H9 (cell line): ENCODE measurements at regions not wholly inside any gene's neighbourhood (a gene's known extent, or its start where the extent isn't known, plus 50 kb on each side); places are given as distances from the start of the nearest gene placed in this dataset.

Experiments used
- DNase-seq: peaks from one replicate; pipeline ENCODE4 v3.0.0-alpha.2; 2017
- H2AFZ ChIP-seq: one replicate; pipeline ENCODE4 v1.6.1; 2013; ENCODE audit warnings: mild to moderate bottlenecking, low read length, control low read depth, moderate library complexity
- H2AK5ac ChIP-seq: 2 replicates; pipeline ENCODE4 v1.6.1; 2013; ENCODE audit warnings: low read length, control low read depth, mixed read lengths; ENCODE audit not compliant: insufficient read length
- H2BK120ac ChIP-seq: one replicate; pipeline ENCODE4 v1.6.1; 2013; ENCODE audit warnings: low read depth, mild to moderate bottlenecking, low read length, control low read depth, inconsistent platforms; ENCODE audit not compliant: poor library complexity, severe bottlenecking
- H2BK12ac ChIP-seq: 2 replicates; pipeline ENCODE4 v1.6.1; 2013; ENCODE audit warnings: low read length, control low read depth, mixed read lengths, low read depth; ENCODE audit not compliant: insufficient read length
- H2BK15ac ChIP-seq: 2 replicates; pipeline ENCODE4 v1.6.1; 2013; ENCODE audit warnings: low read depth, low read length, control low read depth
- H2BK20ac ChIP-seq: one replicate; pipeline ENCODE4 v1.6.1; 2013; ENCODE audit warnings: low read depth, mild to moderate bottlenecking, low read length, control low read depth, inconsistent platforms; ENCODE audit not compliant: poor library complexity, severe bottlenecking
- H2BK5ac ChIP-seq: 2 replicates; pipeline ENCODE4 v1.6.1; 2013; ENCODE audit warnings: low read length, control low read depth, mixed read lengths; ENCODE audit not compliant: insufficient read length
- H3K14ac ChIP-seq: 2 replicates; pipeline ENCODE4 v1.6.1; 2013; ENCODE audit warnings: low read length, control low read depth; ENCODE audit not compliant: insufficient read depth
- H3K18ac ChIP-seq: 2 replicates; pipeline ENCODE4 v1.6.1; 2013; ENCODE audit warnings: low read depth, mild to moderate bottlenecking, mixed read lengths, low read length, control low read depth; ENCODE audit not compliant: insufficient read length
- H3K23ac ChIP-seq: 2 replicates; pipeline ENCODE4 v1.6.1; 2013; ENCODE audit warnings: low read length, control low read depth, mixed read lengths, low read depth; ENCODE audit not compliant: insufficient read length
- H3K23me2 ChIP-seq: 2 replicates; pipeline ENCODE4 v1.6.1; 2013; ENCODE audit warnings: low read depth, mild to moderate bottlenecking, mixed read lengths, low read length, control low read depth; ENCODE audit not compliant: insufficient read length, poor library complexity, severe bottlenecking
- H3K27ac ChIP-seq: 2 replicates; pipeline ENCODE4 v1.5.1; 2013; ENCODE audit warnings: low read length, control low read depth, mixed read lengths, low read depth; ENCODE audit not compliant: insufficient read length
- H3K27me3 ChIP-seq: 2 replicates; pipeline ENCODE4 v1.6.1; 2013; ENCODE audit warnings: low read length, control low read depth, inconsistent platforms; ENCODE audit not compliant: insufficient read depth
- H3K4ac ChIP-seq: 2 replicates; pipeline ENCODE4 v1.6.1; 2013; ENCODE audit warnings: low read depth, mild to moderate bottlenecking, control low read depth, inconsistent platforms, low read length, moderate library complexity
- H3K4me1 ChIP-seq: 2 replicates; pipeline ENCODE4 v1.6.1; 2013; ENCODE audit warnings: low read length, control low read depth, inconsistent platforms; ENCODE audit not compliant: insufficient read depth
- H3K4me2 ChIP-seq: 2 replicates; pipeline ENCODE4 v1.6.1; 2013; ENCODE audit warnings: low read length, control low read depth, mixed read lengths; ENCODE audit not compliant: insufficient read length, insufficient read depth
- H3K56ac ChIP-seq: 2 replicates; pipeline ENCODE4 v1.6.1; 2013; ENCODE audit warnings: low read depth, mild to moderate bottlenecking, mixed read lengths, low read length, control low read depth; ENCODE audit not compliant: insufficient read length
- H3K79me1 ChIP-seq: 2 replicates; pipeline ENCODE4 v1.6.1; 2013; ENCODE audit warnings: low read depth, mild to moderate bottlenecking, moderate library complexity, low read length, control low read depth, inconsistent platforms; ENCODE audit not compliant: insufficient read depth, poor library complexity, severe bottlenecking
- H3K79me2 ChIP-seq: 2 replicates; pipeline ENCODE4 v1.6.1; 2013; ENCODE audit warnings: low read length, control low read depth, inconsistent platforms; ENCODE audit not compliant: insufficient read depth
- H3K9ac ChIP-seq: 2 replicates; pipeline ENCODE4 v1.6.1; 2013; ENCODE audit warnings: low read length, control low read depth, mixed read lengths; ENCODE audit not compliant: insufficient read length; ENCODE audit errors: extremely low read depth
- H3K9me3 ChIP-seq: one replicate; pipeline ENCODE4 v1.6.1; 2013; ENCODE audit warnings: low read depth, low read length, inconsistent platforms; ENCODE audit not compliant: control insufficient read depth
- H3T11ph ChIP-seq: one replicate; pipeline ENCODE4 v1.6.1; 2013; ENCODE audit warnings: mild to moderate bottlenecking, low read length, control low read depth, inconsistent platforms
- H4K20me1 ChIP-seq: one replicate; pipeline ENCODE4 v1.6.1; 2013; ENCODE audit not compliant: control insufficient read depth, insufficient read length, insufficient read depth
- H4K5ac ChIP-seq: 2 replicates; pipeline ENCODE4 v1.6.1; 2013; ENCODE audit warnings: low read depth, mild to moderate bottlenecking, mixed read lengths, low read length, control low read depth; ENCODE audit not compliant: insufficient read length
- H4K8ac ChIP-seq: replicated peaks from 2 replicates; pipeline ENCODE4 v1.6.1; 2013; ENCODE audit warnings: low read length, control low read depth, mixed read lengths, low read depth; ENCODE audit not compliant: insufficient read length
- H4K91ac ChIP-seq: 2 replicates; pipeline ENCODE4 v1.6.1; 2013; ENCODE audit warnings: low read depth, mild to moderate bottlenecking, moderate library complexity, mixed read lengths, low read length, control low read depth; ENCODE audit not compliant: insufficient read length
- H3K27ac Mint-ChIP-seq, 3 experiments: 2 replicates in 2 of 3; 3 replicates in 1 of 3; pipeline ENCODE4 v1.8.0; 2020 to 2021; ENCODE audit warnings: mixed read lengths in 3 of 3, mild to moderate bottlenecking in 1 of 3, moderate library complexity in 1 of 3
- H3K27me3 Mint-ChIP-seq: 2 replicates; pipeline ENCODE4 v1.8.0; 2021; ENCODE audit warnings: low read depth, mild to moderate bottlenecking, moderate library complexity, mixed read lengths
- H3K36me3 Mint-ChIP-seq, 3 experiments: 2 replicates in 2 of 3; 3 replicates in 1 of 3; pipeline ENCODE4 v1.8.0; 2020 to 2021; ENCODE audit warnings: low read depth in 3 of 3, mixed read lengths in 3 of 3; ENCODE audit not compliant: insufficient read depth in 1 of 3
- H3K4me1 Mint-ChIP-seq, 2 experiments: 2 replicates each; pipeline ENCODE4 v1.8.0; 2020; ENCODE audit warnings: mixed read lengths in 2 of 2
- H3K4me3 Mint-ChIP-seq, 2 experiments: 2 replicates in 1 of 2; 3 replicates in 1 of 2; pipeline ENCODE4 v1.8.0; 2020 to 2021; ENCODE audit warnings: mild to moderate bottlenecking in 2 of 2, mixed read lengths in 2 of 2, moderate library complexity in 1 of 2
- H3K9me3 Mint-ChIP-seq, 2 experiments: 2 replicates in 1 of 2; 3 replicates in 1 of 2; pipeline ENCODE4 v1.8.0; 2020; ENCODE audit warnings: mild to moderate bottlenecking in 2 of 2, mixed read lengths in 2 of 2, moderate library complexity in 1 of 2
- TF ChIP-seq, protein P1 (sequence below): fragments of 200-600 bp; sonication (generic); conservative IDR thresholded peaks from 3 replicates; pipeline ENCODE4 v1.8.0; 2021; ENCODE audit warnings: antibody characterized with exemption, mild to moderate bottlenecking

- H3K9me3 Mint-ChIP-seq, result peaks cover 7 to 10% of the 10 kb centered on the region in 2 experiments; a peak in 4 of 5 replicates
- no peak overlapping the region for H3K14ac ChIP-seq
- H3K79me1 ChIP-seq, result no peaks in the 10 kb centered on the region
- no peak overlapping the region for H3K4me2 ChIP-seq
- no peak overlapping the region for H4K91ac ChIP-seq
- H3K4me3 Mint-ChIP-seq, result no peak overlapping the region
- H3K23ac ChIP-seq, result no peak overlapping the region
- H3K27me3 ChIP-seq, result no peaks in the 10 kb centered on the region
- no peaks in the 10 kb centered on the region for H3K4me1 Mint-ChIP-seq
- no peak overlapping the region for H2AK5ac ChIP-seq
- H4K5ac ChIP-seq, result no peak overlapping the region
- H3K27me3 Mint-ChIP-seq, result no peaks in the 10 kb centered on the region
- no peak overlapping the region for H3T11ph ChIP-seq
- H2BK12ac ChIP-seq, result no peak overlapping the region
- H3K27ac ChIP-seq, result no peak overlapping the region
- no peak overlapping the region for H3K9ac ChIP-seq
- H2AFZ ChIP-seq, result no peak overlapping the region
- no peaks in the 10 kb centered on the region for H3K4me1 ChIP-seq
- H3K27ac Mint-ChIP-seq, result no peak overlapping the region
- H3K9me3 ChIP-seq, result no peaks in the 10 kb centered on the region
- H2BK20ac ChIP-seq, result no peak overlapping the region
- no peak overlapping the region for H4K8ac ChIP-seq
- no peak overlapping the region for H2BK5ac ChIP-seq
- H3K36me3 Mint-ChIP-seq, result peaks cover 0 to 4% (median 4%) of the 10 kb centered on the region in 3 experiments; a peak in 3 of 7 replicates
- H3K23me2 ChIP-seq, result no peaks in the 10 kb centered on the region
- TF ChIP-seq, protein P1, sequence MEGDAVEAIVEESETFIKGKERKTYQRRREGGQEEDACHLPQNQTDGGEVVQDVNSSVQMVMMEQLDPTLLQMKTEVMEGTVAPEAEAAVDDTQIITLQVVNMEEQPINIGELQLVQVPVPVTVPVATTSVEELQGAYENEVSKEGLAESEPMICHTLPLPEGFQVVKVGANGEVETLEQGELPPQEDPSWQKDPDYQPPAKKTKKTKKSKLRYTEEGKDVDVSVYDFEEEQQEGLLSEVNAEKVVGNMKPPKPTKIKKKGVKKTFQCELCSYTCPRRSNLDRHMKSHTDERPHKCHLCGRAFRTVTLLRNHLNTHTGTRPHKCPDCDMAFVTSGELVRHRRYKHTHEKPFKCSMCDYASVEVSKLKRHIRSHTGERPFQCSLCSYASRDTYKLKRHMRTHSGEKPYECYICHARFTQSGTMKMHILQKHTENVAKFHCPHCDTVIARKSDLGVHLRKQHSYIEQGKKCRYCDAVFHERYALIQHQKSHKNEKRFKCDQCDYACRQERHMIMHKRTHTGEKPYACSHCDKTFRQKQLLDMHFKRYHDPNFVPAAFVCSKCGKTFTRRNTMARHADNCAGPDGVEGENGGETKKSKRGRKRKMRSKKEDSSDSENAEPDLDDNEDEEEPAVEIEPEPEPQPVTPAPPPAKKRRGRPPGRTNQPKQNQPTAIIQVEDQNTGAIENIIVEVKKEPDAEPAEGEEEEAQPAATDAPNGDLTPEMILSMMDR, result no peak
- H3K79me2 ChIP-seq, result no peaks in the 10 kb centered on the region
- DNase-seq, result no peak
- H3K56ac ChIP-seq, result no peak overlapping the region
- no peak overlapping the region for H3K4ac ChIP-seq
- H3K18ac ChIP-seq, result no peak overlapping the region
- no peaks in the 10 kb centered on the region for H4K20me1 ChIP-seq
- H2BK120ac ChIP-seq, result no peak overlapping the region
- H2BK15ac ChIP-seq, result no peak overlapping the region
Measured at GRCh38 chr10:65090991-65091390, 1569.8 kb downstream of the REEP3 start.
